ENCODE measurements at regions not wholly inside any gene's neighbourhood (a gene's known extent, or its start where the extent isn't known, plus 50 kb on each side); places are given as distances from the start of the nearest gene placed in this dataset.

DNA sequence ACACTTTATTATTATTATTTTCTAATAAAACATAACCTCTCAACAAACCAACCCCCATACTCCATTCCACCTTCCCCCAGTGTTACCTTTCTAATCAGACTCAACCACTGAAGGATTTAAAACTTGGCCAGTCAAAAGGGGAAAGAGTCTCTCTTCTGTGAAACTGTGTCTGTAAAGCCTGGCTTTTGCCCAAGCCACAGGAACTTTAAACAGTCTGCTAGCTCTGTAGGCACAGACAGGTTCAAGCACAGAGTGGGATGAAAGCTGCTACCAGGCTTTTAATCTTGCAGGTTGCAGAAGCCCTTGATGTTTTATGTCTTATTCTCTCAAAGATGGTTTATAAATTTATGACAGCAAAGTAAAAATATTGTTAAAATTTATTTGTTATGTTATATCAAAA, 585.7 kb downstream of the TENT5A start:
- no peaks in the 10 kb centered on the region for H3K9me3 ChIP-seq
- H3K36me3 ChIP-seq, result no peaks in the 10 kb centered on the region
- TF ChIP-seq, protein P1, sequence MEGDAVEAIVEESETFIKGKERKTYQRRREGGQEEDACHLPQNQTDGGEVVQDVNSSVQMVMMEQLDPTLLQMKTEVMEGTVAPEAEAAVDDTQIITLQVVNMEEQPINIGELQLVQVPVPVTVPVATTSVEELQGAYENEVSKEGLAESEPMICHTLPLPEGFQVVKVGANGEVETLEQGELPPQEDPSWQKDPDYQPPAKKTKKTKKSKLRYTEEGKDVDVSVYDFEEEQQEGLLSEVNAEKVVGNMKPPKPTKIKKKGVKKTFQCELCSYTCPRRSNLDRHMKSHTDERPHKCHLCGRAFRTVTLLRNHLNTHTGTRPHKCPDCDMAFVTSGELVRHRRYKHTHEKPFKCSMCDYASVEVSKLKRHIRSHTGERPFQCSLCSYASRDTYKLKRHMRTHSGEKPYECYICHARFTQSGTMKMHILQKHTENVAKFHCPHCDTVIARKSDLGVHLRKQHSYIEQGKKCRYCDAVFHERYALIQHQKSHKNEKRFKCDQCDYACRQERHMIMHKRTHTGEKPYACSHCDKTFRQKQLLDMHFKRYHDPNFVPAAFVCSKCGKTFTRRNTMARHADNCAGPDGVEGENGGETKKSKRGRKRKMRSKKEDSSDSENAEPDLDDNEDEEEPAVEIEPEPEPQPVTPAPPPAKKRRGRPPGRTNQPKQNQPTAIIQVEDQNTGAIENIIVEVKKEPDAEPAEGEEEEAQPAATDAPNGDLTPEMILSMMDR (IDR thresholded peaks at IDR 0.05), result no peak
- no peaks in the 10 kb centered on the region for H3K27me3 ChIP-seq
- no peak overlapping the region for H3K4me3 ChIP-seq (ENCODE audit: low read depth in 1 of 2, low read length in 1 of 2)
- no peaks in the 10 kb centered on the region for H3K4me1 ChIP-seq (ENCODE audit: control insufficient read depth in 1 of 2, insufficient read depth in 1 of 2, low read depth in 1 of 2, low read length in 1 of 2)
- H3K27ac ChIP-seq, result no peak overlapping the region

DNA sequence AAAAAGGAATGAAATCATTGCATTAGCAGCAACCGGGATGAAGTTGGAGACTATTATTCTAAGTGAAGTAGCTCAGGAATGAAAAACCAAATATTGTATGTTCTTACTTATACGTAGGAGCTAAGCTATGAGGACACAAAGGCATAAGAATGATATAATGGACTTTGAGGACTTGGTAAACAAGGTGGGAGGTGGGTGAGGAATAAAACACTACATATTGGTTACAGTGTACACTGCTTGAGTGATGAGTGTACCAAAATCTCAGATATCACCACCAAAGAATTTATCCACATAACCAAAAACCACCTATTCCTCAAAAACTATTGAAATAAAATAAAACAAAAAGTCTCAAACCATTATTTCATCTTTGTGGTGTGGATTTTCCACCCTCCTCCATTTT, 593.5 kb downstream of the TENT5A start:
- TF ChIP-seq, protein P1 (IDR thresholded peaks at IDR 0.05), result no peak
- H3K4me3 ChIP-seq (ENCODE audit: low read depth in 1 of 2, low read length in 1 of 2), result no peak overlapping the region
- no peaks in the 10 kb centered on the region for H3K4me1 ChIP-seq (ENCODE audit: control insufficient read depth in 1 of 2, insufficient read depth in 1 of 2, low read depth in 1 of 2, low read length in 1 of 2)
- H3K36me3 ChIP-seq, result no peaks in the 10 kb centered on the region
- H3K27me3 ChIP-seq, result no peaks in the 10 kb centered on the region
- no peaks in the 10 kb centered on the region for H3K9me3 ChIP-seq
- H3K27ac ChIP-seq, result no peak overlapping the region

DNA sequence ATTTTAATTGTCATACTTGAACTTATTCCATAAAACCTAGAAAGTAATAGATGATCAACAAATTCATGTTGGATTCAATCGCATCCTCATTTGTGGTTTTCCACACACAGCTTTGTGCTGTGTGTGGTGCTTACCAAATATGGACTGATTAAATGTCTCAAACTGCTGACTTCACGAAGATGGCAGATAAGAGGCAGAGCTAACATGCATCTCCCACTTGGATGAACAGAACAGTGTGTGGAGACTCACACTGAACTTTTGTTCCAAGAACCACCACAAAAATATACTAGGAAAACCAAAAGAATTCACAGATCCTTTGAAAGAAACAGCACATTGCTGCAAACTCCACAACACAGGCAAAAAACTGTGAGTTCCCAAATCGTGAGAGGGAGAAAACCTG, 603.7 kb downstream of the TENT5A start:
- Histone ChIP-seq H3K4me1 (ENCODE audit: control insufficient read depth in 1 of 2, insufficient read depth in 1 of 2, low read depth in 1 of 2, low read length in 1 of 2) (no peaks in the 10 kb centered on the region), H3K9me3 (no peaks in the 10 kb centered on the region), H3K27me3 (no peaks in the 10 kb centered on the region), H3K4me3 (ENCODE audit: low read depth in 1 of 2, low read length in 1 of 2) (no peak overlapping the region), H3K27ac (no peak overlapping the region), H3K36me3 (no peaks in the 10 kb centered on the region)
- TF ChIP-seq, protein P1 (IDR thresholded peaks at IDR 0.05), result no peak

DNA sequence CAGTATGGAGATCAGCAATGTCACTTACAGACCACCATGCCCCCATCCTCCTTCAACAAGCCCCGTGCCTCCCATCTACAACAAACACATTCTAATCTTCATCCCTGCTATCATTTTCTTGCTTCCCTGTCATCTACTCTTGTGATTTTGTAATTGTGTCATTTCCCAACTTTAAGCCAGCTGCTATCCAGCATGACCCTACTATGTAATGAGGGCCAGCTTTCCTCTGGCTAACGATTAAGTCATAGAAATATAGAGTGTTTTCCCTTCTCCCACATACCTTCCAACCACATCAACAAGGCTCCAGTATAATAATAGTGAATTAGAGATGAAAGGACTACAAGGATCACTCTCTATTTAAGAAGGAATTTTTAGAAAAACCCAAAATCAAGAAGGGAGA, 607.0 kb downstream of the TENT5A start:
- no peaks in the 10 kb centered on the region for H3K9me3 ChIP-seq
- no peak overlapping the region for H3K27ac ChIP-seq
- H3K36me3 ChIP-seq, result no peaks in the 10 kb centered on the region
- no peaks in the 10 kb centered on the region for H3K4me1 ChIP-seq (ENCODE audit: control insufficient read depth in 1 of 2, insufficient read depth in 1 of 2, low read depth in 1 of 2, low read length in 1 of 2)
- no peaks in the 10 kb centered on the region for H3K27me3 ChIP-seq
- H3K4me3 ChIP-seq (ENCODE audit: low read depth in 1 of 2, low read length in 1 of 2), result no peak overlapping the region
- TF ChIP-seq, protein P1 (IDR thresholded peaks at IDR 0.05), result no peak

DNA sequence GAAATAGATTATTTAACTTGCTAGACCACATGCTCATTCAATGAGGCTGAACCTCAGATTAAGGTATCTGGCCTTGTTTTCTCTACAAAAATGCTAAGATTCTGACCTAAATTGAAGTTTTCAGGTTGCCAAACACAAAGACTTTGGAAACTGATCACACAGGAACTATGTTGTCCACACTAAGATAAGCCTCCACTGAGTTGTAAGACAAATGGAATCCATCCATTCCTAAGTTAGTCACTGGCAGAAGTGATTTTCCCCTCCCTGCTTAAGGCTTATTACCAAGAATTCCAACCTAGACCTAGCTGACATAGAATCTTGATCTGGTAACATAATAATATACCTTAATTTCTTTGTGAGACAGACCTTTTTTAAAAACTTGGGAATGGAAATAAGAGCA, 608.1 kb downstream of the TENT5A start:
- Histone ChIP-seq H3K4me1 (ENCODE audit: control insufficient read depth in 1 of 2, insufficient read depth in 1 of 2, low read depth in 1 of 2, low read length in 1 of 2) (no peaks in the 10 kb centered on the region), H3K27ac (no peak overlapping the region), H3K9me3 (no peaks in the 10 kb centered on the region), H3K27me3 (no peaks in the 10 kb centered on the region), H3K36me3 (no peaks in the 10 kb centered on the region), H3K4me3 (ENCODE audit: low read depth in 1 of 2, low read length in 1 of 2) (no peak overlapping the region)
- TF ChIP-seq, protein P1 (IDR thresholded peaks at IDR 0.05), result no peak

DNA sequence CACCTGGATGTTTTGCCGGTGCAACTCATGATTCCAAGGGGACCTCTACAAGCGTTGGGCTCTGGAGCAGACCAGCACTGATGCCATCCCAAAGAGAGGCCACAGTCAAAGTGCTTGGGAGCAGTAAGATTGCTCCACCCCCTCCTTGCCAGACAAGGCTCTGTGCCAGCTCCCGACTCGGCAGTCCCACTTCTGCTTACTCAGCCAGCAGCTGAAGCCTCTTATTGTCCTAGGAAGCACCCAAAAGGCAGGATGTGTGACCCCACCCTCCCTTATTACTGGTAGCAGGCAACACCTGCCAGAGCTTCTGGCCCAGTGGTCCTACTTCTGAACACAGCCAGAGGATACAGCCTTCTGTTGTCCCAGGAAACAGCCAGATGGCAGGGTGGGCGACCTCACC, 614.2 kb downstream of the TENT5A start:
- Histone ChIP-seq H3K27me3 (no peaks in the 10 kb centered on the region), H3K27ac (no peak overlapping the region), H3K36me3 (no peaks in the 10 kb centered on the region), H3K4me3 (ENCODE audit: low read depth in 1 of 2, low read length in 1 of 2) (no peak overlapping the region), H3K4me1 (ENCODE audit: control insufficient read depth in 1 of 2, insufficient read depth in 1 of 2, low read depth in 1 of 2, low read length in 1 of 2) (no peaks in the 10 kb centered on the region), H3K9me3 (no peaks in the 10 kb centered on the region)
- TF ChIP-seq, protein P1 (IDR thresholded peaks at IDR 0.05), result no peak

Measured in neutrophil (primary cell).